ENCODE measurements at regions not wholly inside any gene's neighbourhood (a gene's known extent, or its start where the extent isn't known, plus 50 kb on each side); places are given as distances from the start of the nearest gene placed in this dataset.

- no peak for TF ChIP-seq CTCF (IDR thresholded peaks at IDR 0.05)
- DNase-seq (ENCODE audit: low spot score), result no peak
- Mint-ChIP-seq H3K9me3 (ENCODE audit: low read depth) (no peaks in the 10 kb centered on the region), H3K4me3 (ENCODE audit: unreplicated experiment) (no peak overlapping the region), H3K36me3 (ENCODE audit: low read depth) (no peaks in the 10 kb centered on the region), H3K4me1 (ENCODE audit: low read depth) (no peaks in the 10 kb centered on the region), H3K27me3 (ENCODE audit: low read depth) (no peaks in the 10 kb centered on the region), H3K27ac (ENCODE audit: unreplicated experiment) (no peak overlapping the region)
Measured at GRCh38 chr16:17830651-17831050, 359.9 kb upstream of the XYLT1 start.

DNA sequence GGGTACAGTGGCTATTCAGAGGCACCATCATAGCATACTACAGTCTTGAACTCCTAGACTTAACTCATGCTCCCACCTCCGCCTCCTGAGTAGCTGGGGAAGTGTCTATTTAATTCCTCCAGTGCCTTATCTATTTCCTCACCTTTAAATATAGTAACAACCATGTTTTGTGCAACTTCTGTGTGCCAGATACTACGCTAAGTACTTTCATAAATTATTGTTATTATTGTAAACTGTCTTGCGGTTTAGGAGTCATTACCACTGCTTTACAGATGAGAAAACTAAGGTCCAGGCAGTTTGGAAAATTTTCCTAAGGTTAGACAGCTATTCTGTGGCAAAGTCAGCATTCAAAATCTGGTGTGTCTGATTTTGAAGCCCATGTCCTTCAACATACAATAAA lies 359.1 kb upstream of the XYLT1 start:
- H3K4me1 Mint-ChIP-seq (ENCODE audit: low read depth), result no peaks in the 10 kb centered on the region
- H3K4me3 Mint-ChIP-seq (ENCODE audit: unreplicated experiment), result no peak overlapping the region
- no peaks in the 10 kb centered on the region for H3K9me3 Mint-ChIP-seq (ENCODE audit: low read depth)
- no peaks in the 10 kb centered on the region for H3K36me3 Mint-ChIP-seq (ENCODE audit: low read depth)
- DNase-seq (ENCODE audit: low spot score), result no peak
- no peaks in the 10 kb centered on the region for H3K27me3 Mint-ChIP-seq (ENCODE audit: low read depth)
- no peak overlapping the region for H3K27ac Mint-ChIP-seq (ENCODE audit: unreplicated experiment)
- TF ChIP-seq CTCF (IDR thresholded peaks at IDR 0.05), result no peak

DNA sequence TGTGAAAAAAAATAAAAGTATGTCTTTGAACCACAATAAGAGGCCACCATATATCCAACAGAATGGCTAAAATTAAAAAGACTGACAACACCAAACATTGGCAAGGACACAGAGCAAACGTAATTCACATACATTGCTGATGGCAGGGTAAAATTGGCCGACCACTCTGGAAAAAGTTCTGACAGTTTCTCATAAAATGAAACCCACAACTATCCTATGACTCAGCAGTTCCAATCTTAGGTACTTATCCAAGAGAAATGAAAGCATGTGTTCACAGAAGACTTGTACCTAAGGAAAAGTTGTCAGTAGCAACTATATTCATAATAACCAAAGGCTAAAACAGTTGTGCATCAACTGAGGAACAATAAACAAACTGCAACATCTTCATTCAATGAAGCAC lies 357.3 kb upstream of the XYLT1 start:
- no peaks in the 10 kb centered on the region for H3K27me3 Mint-ChIP-seq (ENCODE audit: low read depth)
- H3K27ac Mint-ChIP-seq (ENCODE audit: unreplicated experiment), result no peak overlapping the region
- H3K4me1 Mint-ChIP-seq (ENCODE audit: low read depth), result no peaks in the 10 kb centered on the region
- no peak for DNase-seq (ENCODE audit: low spot score)
- no peaks in the 10 kb centered on the region for H3K9me3 Mint-ChIP-seq (ENCODE audit: low read depth)
- no peaks in the 10 kb centered on the region for H3K36me3 Mint-ChIP-seq (ENCODE audit: low read depth)
- TF ChIP-seq CTCF (IDR thresholded peaks at IDR 0.05), result no peak
- no peak overlapping the region for H3K4me3 Mint-ChIP-seq (ENCODE audit: unreplicated experiment)

GRCh38 chr16:17827313-17827712 lies 356.6 kb upstream of the XYLT1 start:
- DNase-seq (ENCODE audit: low spot score), result no peak

DNA sequence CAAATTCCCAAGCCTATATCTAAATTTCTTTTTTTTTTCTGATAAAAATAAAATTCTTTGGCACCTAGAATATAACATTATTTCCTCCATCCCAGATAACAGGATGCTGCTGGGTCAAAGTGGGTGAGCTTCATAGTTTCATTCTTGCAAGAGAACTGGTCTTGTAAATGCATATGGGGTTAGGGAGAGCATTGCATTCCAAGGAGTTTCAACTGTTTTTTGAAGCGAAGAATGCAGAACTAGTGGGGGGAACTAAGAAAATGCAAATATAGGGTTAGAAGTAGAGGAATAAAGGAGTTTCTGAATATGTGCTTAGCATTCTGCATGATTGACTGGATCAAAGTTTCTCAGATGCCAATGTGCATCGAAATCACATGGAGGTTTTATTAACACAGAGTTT lies 347.2 kb upstream of the XYLT1 start:
- DNase-seq (ENCODE audit: low spot score), result no peak
- H3K4me3 Mint-ChIP-seq (ENCODE audit: unreplicated experiment), result no peak overlapping the region
- H3K27me3 Mint-ChIP-seq (ENCODE audit: low read depth), result no peaks in the 10 kb centered on the region
- no peak overlapping the region for H3K27ac Mint-ChIP-seq (ENCODE audit: unreplicated experiment)
- H3K4me1 Mint-ChIP-seq (ENCODE audit: low read depth), result no peaks in the 10 kb centered on the region
- peaks cover 31% of the 10 kb centered on the region for H3K9me3 Mint-ChIP-seq (ENCODE audit: low read depth)
- no peaks in the 10 kb centered on the region for H3K36me3 Mint-ChIP-seq (ENCODE audit: low read depth)
- no peak for TF ChIP-seq CTCF (IDR thresholded peaks at IDR 0.05)

More at GRCh38 chr16:17827313-17827712, 356.6 kb upstream of the XYLT1 start:
- no peak for TF ChIP-seq CTCF (IDR thresholded peaks at IDR 0.05)
- Mint-ChIP-seq H3K36me3 (ENCODE audit: low read depth) (no peaks in the 10 kb centered on the region), H3K9me3 (ENCODE audit: low read depth) (no peaks in the 10 kb centered on the region), H3K27ac (ENCODE audit: unreplicated experiment) (no peak overlapping the region), H3K27me3 (ENCODE audit: low read depth) (no peaks in the 10 kb centered on the region), H3K4me3 (ENCODE audit: unreplicated experiment) (no peak overlapping the region), H3K4me1 (ENCODE audit: low read depth) (no peaks in the 10 kb centered on the region)
